IMR-90 (cell line): ENCODE measurements at regions not wholly inside any gene's neighbourhood (a gene's known extent, or its start where the extent isn't known, plus 50 kb on each side); places are given as distances from the start of the nearest gene placed in this dataset.

Experiments
- ATAC-seq: fragments of 200-7000 bp; cut with Tn5 transposase; 2 replicates; pipeline ENCODE4 v1.9.1; 2020; ENCODE audit warnings: low read depth, mild to moderate bottlenecking, moderate library complexity
- BruUV-seq: library from RNA; stranded (reverse); fragments of 400-500 nt; replicated peaks from 2 replicates; lab custom pipeline; 2021; lab: Mats Ljungman, UMichigan
- CTCF ChIA-PET: fragments of 300-600 bp; formaldehyde crosslinking; extraction: SDS; loops from one replicate; lab custom pipeline; 2021; ENCODE audit warnings: antibody characterized with exemption; lab: Yijun Ruan, JAX
- POLR2A ChIA-PET: fragments of 300-600 bp; sonication (Branson Sonifier 250); formaldehyde crosslinking; loops from one replicate; lab custom pipeline; 2022; ENCODE audit warnings: antibody characterized with exemption; ENCODE audit not compliant: unreplicated experiment; lab: Charles Lee
- DNase-seq: peaks from one replicate; pipeline ENCODE4 v3.0.0; 2013
- H2AFZ ChIP-seq: replicated peaks from 2 replicates; pipeline ENCODE3; 2013; ENCODE audit warnings: low read length, mild to moderate bottlenecking; ENCODE audit not compliant: poor library complexity
- H2AK5ac ChIP-seq: 2 replicates; pipeline ENCODE4 v1.6.1; 2013; ENCODE audit warnings: low read depth, low read length, inconsistent platforms
- H2AK9ac ChIP-seq: replicated peaks from 2 replicates; pipeline ENCODE3; 2013; ENCODE audit warnings: mild to moderate bottlenecking, low read depth, low read length, moderate library complexity; ENCODE audit not compliant: poor library complexity
- H2BK120ac ChIP-seq: 2 replicates; pipeline ENCODE4 v1.6.1; 2013; ENCODE audit warnings: low read depth, low read length, inconsistent platforms
- H2BK15ac ChIP-seq: 3 replicates; pipeline ENCODE4 v1.6.1; 2013; ENCODE audit warnings: low read depth, low read length, inconsistent platforms
- H2BK20ac ChIP-seq: 2 replicates; pipeline ENCODE4 v1.6.1; 2013; ENCODE audit warnings: low read depth, mild to moderate bottlenecking, inconsistent platforms, low read length, moderate library complexity
- H2BK5ac ChIP-seq: 2 replicates; pipeline ENCODE4 v1.6.1; 2013; ENCODE audit warnings: mild to moderate bottlenecking, low read depth, low read length, inconsistent platforms; ENCODE audit not compliant: poor library complexity, severe bottlenecking
- H3K14ac ChIP-seq: replicated peaks from 2 replicates; pipeline ENCODE4 v1.6.1; 2013; ENCODE audit warnings: low read depth, low read length, inconsistent platforms
- H3K18ac ChIP-seq: 2 replicates; pipeline ENCODE4 v1.6.1; 2013; ENCODE audit warnings: low read depth, low read length, control low read depth
- H3K23ac ChIP-seq: 2 replicates; pipeline ENCODE4 v1.6.1; 2013; ENCODE audit warnings: low read depth, low read length, inconsistent platforms
- H3K27ac ChIP-seq: 2 replicates; pipeline ENCODE4 v1.5.1; 2013; ENCODE audit warnings: mild to moderate bottlenecking, control low read depth, low read length; ENCODE audit not compliant: insufficient read depth
- H3K27me3 ChIP-seq: 2 replicates; pipeline ENCODE4 v1.6.1; 2013; ENCODE audit warnings: low read length; ENCODE audit not compliant: control insufficient read depth, insufficient read depth
- H3K36me3 ChIP-seq: 2 replicates; pipeline ENCODE4 v1.6.1; 2013; ENCODE audit warnings: low read length, mixed read lengths; ENCODE audit not compliant: control insufficient read depth, insufficient read depth
- H3K4ac ChIP-seq: 2 replicates; pipeline ENCODE4 v1.6.1; 2013; ENCODE audit warnings: low read depth, low read length, inconsistent platforms
- H3K4me1 ChIP-seq: 2 replicates; pipeline ENCODE4 v1.6.1; 2013; ENCODE audit warnings: low read length, mixed read lengths; ENCODE audit not compliant: control insufficient read depth, insufficient read depth
- H3K4me2 ChIP-seq: 2 replicates; pipeline ENCODE4 v1.6.1; 2013; ENCODE audit warnings: low read depth, mild to moderate bottlenecking, control low read depth, low read length, moderate library complexity
- H3K4me3 ChIP-seq: 2 replicates; pipeline ENCODE4 v1.5.1; 2013; ENCODE audit warnings: low read depth, mild to moderate bottlenecking, control low read depth, low read length, moderate library complexity; ENCODE audit not compliant: insufficient read depth
- H3K56ac ChIP-seq: 2 replicates; pipeline ENCODE4 v1.6.1; 2013; ENCODE audit warnings: low read length, inconsistent platforms; ENCODE audit not compliant: insufficient read depth; ENCODE audit errors: extremely low read depth
- H3K79me1 ChIP-seq, 2 experiments: 2 replicates each; pipeline ENCODE4 v1.6.1; 2013; ENCODE audit warnings: low read length in 2 of 2, inconsistent platforms in 1 of 2, low read depth in 1 of 2
- H3K9ac ChIP-seq: 2 replicates; pipeline ENCODE4 v1.6.1; 2013; ENCODE audit warnings: low read depth, low read length, control low read depth
- H3K9me1 ChIP-seq: 2 replicates; pipeline ENCODE4 v1.6.1; 2013; ENCODE audit warnings: low read length, inconsistent platforms; ENCODE audit not compliant: insufficient read depth
- H3K9me3 ChIP-seq: 2 replicates; pipeline ENCODE4 v1.6.1; 2013; ENCODE audit warnings: low read length; ENCODE audit not compliant: control insufficient read depth, insufficient read depth
- H4K20me1 ChIP-seq: 2 replicates; pipeline ENCODE4 v1.6.1; 2013; ENCODE audit warnings: low read length, inconsistent platforms; ENCODE audit not compliant: insufficient read depth
- H4K5ac ChIP-seq: 2 replicates; pipeline ENCODE4 v1.6.1; 2013; ENCODE audit warnings: mild to moderate bottlenecking, low read depth, low read length, control low read depth
- H4K8ac ChIP-seq, 2 experiments: 2 replicates each; pipeline ENCODE4 v1.6.1; 2013; ENCODE audit warnings: low read depth in 2 of 2, low read length in 2 of 2, control low read depth in 1 of 2, inconsistent platforms in 1 of 2
- H4K91ac ChIP-seq: 2 replicates; pipeline ENCODE4 v1.6.1; 2013; ENCODE audit warnings: low read depth, low read length, inconsistent platforms; ENCODE audit not compliant: insufficient read depth
- BHLHE40 ChIP-seq: fragments of 150-350 bp; IDR thresholded peaks from 2 replicates; pipeline ENCODE4 v1.6.1; 2016; ENCODE audit warnings: mild to moderate bottlenecking, low read depth, low read length
- CEBPB ChIP-seq: IDR thresholded peaks from 2 replicates; pipeline ENCODE4 v1.6.1; 2012; ENCODE audit warnings: low read depth, low read length, improper control_type of control experiment
- CHD1 ChIP-seq: IDR thresholded peaks from 2 replicates; pipeline ENCODE4 v1.6.1; 2012; ENCODE audit warnings: low read depth, low read length, improper control_type of control experiment
- ELK1 ChIP-seq: fragments of 150-350 bp; IDR thresholded peaks from 2 replicates; pipeline ENCODE4 v1.6.1; 2016; ENCODE audit warnings: low read depth, mild to moderate bottlenecking, low read length, moderate library complexity, borderline replicate concordance
- FOS ChIP-seq: fragments of 150-350 bp; IDR thresholded peaks from 2 replicates; pipeline ENCODE4 v1.6.1; 2016; ENCODE audit warnings: low read depth, low read length
- MAFK ChIP-seq: IDR thresholded peaks from 2 replicates; pipeline ENCODE4 v1.6.1; 2012; ENCODE audit warnings: low read depth, low read length, improper control_type of control experiment
- MAZ ChIP-seq: IDR thresholded peaks from 2 replicates; pipeline ENCODE4 v1.6.1; 2012; ENCODE audit warnings: low read depth, mild to moderate bottlenecking, low read length, improper control_type of control experiment, moderate library complexity, borderline replicate concordance
- MXI1 ChIP-seq: IDR thresholded peaks from 2 replicates; pipeline ENCODE4 v1.6.1; 2012; ENCODE audit warnings: low read depth, mild to moderate bottlenecking, low read length, moderate library complexity, borderline replicate concordance
- NFE2L2 ChIP-seq: fragments of 150-350 bp; IDR thresholded peaks from 2 replicates; pipeline ENCODE4 v1.6.1; 2016; ENCODE audit warnings: low read depth, mild to moderate bottlenecking, low read length
- POLR2A ChIP-seq: IDR thresholded peaks from 2 replicates; pipeline ENCODE4 v1.6.1; 2012; ENCODE audit warnings: mild to moderate bottlenecking, low read depth, low read length
- RAD21 ChIP-seq: IDR thresholded peaks from 2 replicates; pipeline ENCODE4 v1.6.1; 2012; ENCODE audit warnings: low read length, improper control_type of control experiment
- RCOR1 ChIP-seq: IDR thresholded peaks from 2 replicates; pipeline ENCODE4 v1.6.1; 2012; ENCODE audit warnings: mild to moderate bottlenecking, low read length, improper control_type of control experiment; ENCODE audit not compliant: insufficient replicate concordance
- RFX5 ChIP-seq: IDR thresholded peaks from 2 replicates; pipeline ENCODE4 v1.8.0; 2012; ENCODE audit warnings: low read depth, mild to moderate bottlenecking, low read length, moderate library complexity
- SMC3 ChIP-seq: fragments of 150-350 bp; IDR thresholded peaks from 2 replicates; pipeline ENCODE4 v1.6.1; 2016; ENCODE audit warnings: low read depth, mild to moderate bottlenecking, antibody characterized with exemption, low read length, moderate library complexity
- USF2 ChIP-seq: fragments of 150-350 bp; IDR thresholded peaks from 2 replicates; pipeline ENCODE4 v1.6.1; 2017; ENCODE audit warnings: mild to moderate bottlenecking, antibody characterized with exemption, low read length, low read depth
- WGBS, 2 experiments: methylation state at CpG; one replicate each; pipeline versions ENCODE4 v1.1.5 to v1.1.7; 2013; ENCODE audit warnings: missing lambda C conversion rate in 2 of 2; ENCODE audit not compliant: insufficient read length in 1 of 2; ENCODE audit errors: extremely low coverage in 2 of 2; 5-methylcytosine and 5-hydroxymethylcytosine counted together
- dilution Hi-C: fragments of 300-500 bp; cut with HindIII; formaldehyde crosslinking; loops from one replicate; pipeline ENCODE4 v1.14.3; 2018; ENCODE audit warnings: low sequenced_read_pairs; ENCODE audit not compliant: unreplicated experiment
- in situ Hi-C: fragments of 300-500 bp; cut with MboI; formaldehyde crosslinking; loops from 3 replicates; pipeline ENCODE4 v1.14.3; 2019; ENCODE audit warnings: low sequenced_read_pairs, inconsistent platforms, mixed read lengths
- intact Hi-C: fragments of 100-400 bp; cut with micrococcal nuclease; formaldehyde crosslinking; loops from 2 replicates; pipeline ENCODE4 v1.10.0; 2022
- TF ChIP-seq, protein P1 (sequence below): conservative IDR thresholded peaks from 2 replicates; pipeline ENCODE4 v1.5.1; 2012; ENCODE audit warnings: mild to moderate bottlenecking, low read depth, low read length, improper control_type of control experiment

- H3K9ac ChIP-seq: no peak overlapping the region
- H3K27me3 ChIP-seq: no peaks in the 10 kb centered on the region
- H4K20me1 ChIP-seq: no peaks in the 10 kb centered on the region
- WGBS, 2 experiments: no CpG with 5 or more reads among the region's 5 CpGs
- H3K4ac ChIP-seq: no peak overlapping the region
- H2BK120ac ChIP-seq: no peak overlapping the region
- DNase-seq (no peak), ATAC-seq (no peak)
- no peak overlapping the region for H4K5ac ChIP-seq
- no peaks in the 10 kb centered on the region for H3K4me1 ChIP-seq
- H3K9me1 ChIP-seq: no peaks in the 10 kb centered on the region
- H2BK15ac ChIP-seq: no peak overlapping the region
- dilution Hi-C loops (no loop called here), intact Hi-C loops (no loop called here), in situ Hi-C loops (no loop called here)
- no peak for TF ChIP-seq POLR2A
- no peak for TF ChIP-seq MXI1
- TF ChIP-seq FOS: no peak
- TF ChIP-seq ELK1: no peak
- no peak for TF ChIP-seq BHLHE40
- no peak for TF ChIP-seq SMC3
- TF ChIP-seq USF2: no peak
- TF ChIP-seq, protein P1, sequence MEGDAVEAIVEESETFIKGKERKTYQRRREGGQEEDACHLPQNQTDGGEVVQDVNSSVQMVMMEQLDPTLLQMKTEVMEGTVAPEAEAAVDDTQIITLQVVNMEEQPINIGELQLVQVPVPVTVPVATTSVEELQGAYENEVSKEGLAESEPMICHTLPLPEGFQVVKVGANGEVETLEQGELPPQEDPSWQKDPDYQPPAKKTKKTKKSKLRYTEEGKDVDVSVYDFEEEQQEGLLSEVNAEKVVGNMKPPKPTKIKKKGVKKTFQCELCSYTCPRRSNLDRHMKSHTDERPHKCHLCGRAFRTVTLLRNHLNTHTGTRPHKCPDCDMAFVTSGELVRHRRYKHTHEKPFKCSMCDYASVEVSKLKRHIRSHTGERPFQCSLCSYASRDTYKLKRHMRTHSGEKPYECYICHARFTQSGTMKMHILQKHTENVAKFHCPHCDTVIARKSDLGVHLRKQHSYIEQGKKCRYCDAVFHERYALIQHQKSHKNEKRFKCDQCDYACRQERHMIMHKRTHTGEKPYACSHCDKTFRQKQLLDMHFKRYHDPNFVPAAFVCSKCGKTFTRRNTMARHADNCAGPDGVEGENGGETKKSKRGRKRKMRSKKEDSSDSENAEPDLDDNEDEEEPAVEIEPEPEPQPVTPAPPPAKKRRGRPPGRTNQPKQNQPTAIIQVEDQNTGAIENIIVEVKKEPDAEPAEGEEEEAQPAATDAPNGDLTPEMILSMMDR: no peak
- no peak for TF ChIP-seq MAZ
- TF ChIP-seq RCOR1: no peak
- no peak for TF ChIP-seq CEBPB
- no peak for TF ChIP-seq CHD1
- no peak for TF ChIP-seq MAFK
- TF ChIP-seq RFX5: no peak
- no peak for TF ChIP-seq NFE2L2
- TF ChIP-seq RAD21: no peak
- no peak overlapping the region for H2AFZ ChIP-seq
- no peaks in the 10 kb centered on the region for H3K36me3 ChIP-seq
- no peak overlapping the region for H4K8ac ChIP-seq
- H3K4me2 ChIP-seq: no peak overlapping the region
- H3K56ac ChIP-seq: no peak overlapping the region
- POLR2A ChIA-PET: no interaction called here
- H2BK20ac ChIP-seq: no peak overlapping the region
- no peak overlapping the region for H3K27ac ChIP-seq
- H3K23ac ChIP-seq: no peak overlapping the region
- no peak overlapping the region for H3K14ac ChIP-seq
- H3K79me1 ChIP-seq: no peaks in the 10 kb centered on the region
- H2AK5ac ChIP-seq: no peak overlapping the region
- CTCF ChIA-PET: no interaction called here
- no peak overlapping the region for H4K91ac ChIP-seq
- H2BK5ac ChIP-seq: no peak overlapping the region
- H3K4me3 ChIP-seq: no peak overlapping the region
- no TSS peak for BruUV-seq
- no peak overlapping the region for H3K18ac ChIP-seq
- no peak overlapping the region for H2AK9ac ChIP-seq
- 0 out of 2 replicates have a peak, but pooled peaks cover 6% of the 10 kb centered on the region for H3K9me3 ChIP-seq
Observed at GRCh38 chr1:68907491-68907890, 410.6 kb upstream of the DEPDC1 start.
